ENCODE measurements at regions not wholly inside any gene's neighbourhood (a gene's known extent, or its start where the extent isn't known, plus 50 kb on each side); places are given as distances from the start of the nearest gene placed in this dataset.
A peak's percentile ranks its signal among the peaks of the same experiment; 100 is the strongest.

GRCh38 chr14:94995551-94995950 is 161.8 kb downstream of the DICER1 start:
- DNase-seq = no peak

DNA sequence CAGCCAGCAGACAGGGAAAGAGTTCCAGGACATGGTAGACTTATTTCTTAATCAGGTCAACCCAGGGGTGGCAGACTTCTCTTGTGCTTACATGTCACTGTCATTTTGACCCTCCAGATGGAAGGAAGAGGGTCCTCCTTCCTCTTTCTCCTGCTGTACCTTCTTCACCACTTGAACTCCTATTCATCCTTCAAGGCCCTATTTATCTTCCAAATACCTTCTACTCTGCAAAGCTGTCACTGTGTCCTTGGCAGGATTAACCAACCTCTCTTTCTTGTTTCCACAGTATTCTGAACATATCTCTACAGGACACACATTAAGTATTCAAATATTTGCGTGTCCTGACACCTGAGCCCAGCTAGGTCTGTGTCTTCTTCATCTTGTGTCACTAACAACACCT is 163.1 kb downstream of the DICER1 start:
- DNase-seq = no peak

DNA sequence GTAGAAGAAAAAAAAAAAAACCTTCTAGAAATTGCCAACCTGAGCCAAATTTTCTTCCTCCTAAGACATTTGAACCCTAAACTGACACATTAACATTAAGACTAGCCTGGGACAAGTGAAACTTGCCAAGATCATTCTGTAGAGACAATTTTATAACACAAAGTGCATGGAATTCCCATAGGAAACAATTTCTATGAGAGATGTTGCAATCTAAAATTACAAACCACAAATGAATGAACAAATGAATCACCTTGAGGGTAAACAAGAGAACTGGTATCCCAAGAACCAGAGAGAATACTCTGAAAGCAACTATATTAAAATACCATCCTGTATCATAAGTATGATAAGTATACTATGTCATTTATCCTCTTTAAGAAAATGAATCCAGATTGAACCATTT is 165.3 kb downstream of the DICER1 start:
- no peak for DNase-seq

DNA sequence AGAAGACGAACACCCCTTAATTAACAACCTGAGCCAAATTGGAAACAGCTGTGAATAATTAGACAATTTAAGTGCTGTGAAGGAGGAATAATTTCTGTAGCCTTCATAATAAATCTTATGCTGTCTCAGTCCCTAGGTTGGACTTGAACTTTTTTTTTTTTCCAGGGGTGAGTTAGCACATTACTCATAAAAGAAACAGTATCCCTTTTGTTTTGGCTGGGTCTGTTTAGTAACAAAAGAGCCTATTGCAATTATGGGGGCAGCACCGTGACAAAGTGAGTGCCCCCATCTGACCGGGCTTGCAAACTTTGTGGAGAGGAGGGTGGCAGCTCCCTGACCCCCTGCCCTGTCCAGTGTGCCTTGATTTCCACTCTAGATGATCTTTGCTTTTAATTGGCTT is 167.4 kb downstream of the DICER1 start:
- no peak for DNase-seq

DNA sequence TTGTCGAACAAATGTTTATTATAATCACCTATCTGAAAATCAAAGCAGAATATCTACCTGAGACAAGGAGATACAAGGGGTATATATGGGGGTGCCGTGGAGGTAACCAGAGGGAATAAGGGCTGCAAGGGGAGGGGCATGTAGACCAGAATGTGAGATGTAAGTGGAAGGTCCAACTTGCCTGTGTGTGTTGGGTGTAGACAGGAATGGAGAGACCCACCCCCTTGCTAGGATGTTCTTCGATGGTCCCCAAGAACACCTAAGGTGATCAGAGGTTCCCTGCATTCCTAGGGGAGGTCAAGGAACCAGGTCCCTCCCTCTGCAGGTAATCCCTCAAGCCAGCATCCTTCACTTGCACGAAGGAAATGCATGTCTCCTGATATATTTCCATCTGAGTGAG is 167.9 kb downstream of the DICER1 start:
- DNase-seq = no peak

DNA sequence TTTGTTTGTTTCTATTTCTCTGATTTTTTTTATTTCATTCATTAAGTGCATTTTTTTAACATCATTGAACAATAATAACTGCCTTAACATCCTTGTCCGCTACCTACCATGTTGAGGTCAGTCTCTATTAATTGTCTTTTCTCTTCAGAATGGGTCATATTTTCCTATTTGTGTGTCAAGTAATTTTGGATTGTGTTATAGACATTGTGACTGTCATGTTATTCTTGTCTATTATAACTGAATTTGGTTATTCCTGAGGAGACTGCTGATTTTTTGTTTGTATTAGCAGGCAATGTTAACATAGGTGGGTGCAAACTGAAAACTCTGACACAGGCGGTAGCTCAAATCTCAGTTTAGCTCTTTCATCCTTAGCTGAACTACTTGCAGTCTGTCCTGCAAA is 169.9 kb downstream of the DICER1 start:
- no peak for DNase-seq

- no peak for DNase-seq
Observed at GRCh38 chr14:94979891-94980290, 177.4 kb downstream of the DICER1 start.

DNA sequence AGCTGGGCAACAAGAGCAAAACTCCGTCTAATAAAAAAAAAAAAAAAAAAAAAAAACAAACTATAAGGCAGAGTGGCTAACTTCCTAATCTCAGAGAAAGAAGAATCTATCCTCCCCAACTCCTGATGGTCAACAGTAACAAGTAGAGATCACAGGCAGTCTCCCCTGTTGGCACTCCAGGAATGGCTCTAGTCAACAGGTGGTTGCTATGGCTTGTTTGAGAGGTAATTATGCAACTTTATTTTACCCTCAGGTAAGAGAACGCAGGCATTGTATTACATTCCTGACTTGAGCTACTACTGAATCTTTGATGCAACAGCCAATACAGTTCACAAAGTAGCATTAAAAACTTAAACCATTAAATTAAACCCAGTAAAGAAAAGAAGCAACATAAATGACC is 180.3 kb downstream of the DICER1 start:
- no peak for DNase-seq

DNA sequence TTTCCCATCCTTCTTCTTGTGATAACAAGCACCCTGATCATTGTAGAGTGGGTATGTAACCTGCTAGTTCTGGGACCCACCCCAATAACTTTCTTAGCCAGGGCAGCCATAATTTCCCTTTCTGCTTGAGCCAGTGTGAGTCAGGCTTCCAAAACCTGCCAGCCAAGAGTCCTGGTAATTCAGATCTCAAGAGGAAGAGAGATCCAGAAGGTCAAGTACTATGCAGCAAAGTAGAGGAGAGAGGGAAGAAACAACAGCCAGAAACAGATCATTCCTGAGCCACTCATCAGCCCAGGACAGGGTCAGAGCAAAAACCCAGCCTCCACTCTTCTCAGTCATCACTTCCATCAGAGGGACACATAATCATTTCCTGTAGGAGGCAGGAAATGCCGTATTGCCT is 182.0 kb downstream of the DICER1 start:
- no peak for DNase-seq

GRCh38 chr14:94974893-94975292 is 182.4 kb downstream of the DICER1 start:
- no peak for DNase-seq

GRCh38 chr14:94974422-94974821 is 182.9 kb downstream of the DICER1 start:
- DNase-seq = no peak

GRCh38 chr14:94971750-94972149 is 185.6 kb downstream of the DICER1 start:
- DNase-seq = peak in 29 of 56 donors; percentile 1 to 60 (median 20)

DNA sequence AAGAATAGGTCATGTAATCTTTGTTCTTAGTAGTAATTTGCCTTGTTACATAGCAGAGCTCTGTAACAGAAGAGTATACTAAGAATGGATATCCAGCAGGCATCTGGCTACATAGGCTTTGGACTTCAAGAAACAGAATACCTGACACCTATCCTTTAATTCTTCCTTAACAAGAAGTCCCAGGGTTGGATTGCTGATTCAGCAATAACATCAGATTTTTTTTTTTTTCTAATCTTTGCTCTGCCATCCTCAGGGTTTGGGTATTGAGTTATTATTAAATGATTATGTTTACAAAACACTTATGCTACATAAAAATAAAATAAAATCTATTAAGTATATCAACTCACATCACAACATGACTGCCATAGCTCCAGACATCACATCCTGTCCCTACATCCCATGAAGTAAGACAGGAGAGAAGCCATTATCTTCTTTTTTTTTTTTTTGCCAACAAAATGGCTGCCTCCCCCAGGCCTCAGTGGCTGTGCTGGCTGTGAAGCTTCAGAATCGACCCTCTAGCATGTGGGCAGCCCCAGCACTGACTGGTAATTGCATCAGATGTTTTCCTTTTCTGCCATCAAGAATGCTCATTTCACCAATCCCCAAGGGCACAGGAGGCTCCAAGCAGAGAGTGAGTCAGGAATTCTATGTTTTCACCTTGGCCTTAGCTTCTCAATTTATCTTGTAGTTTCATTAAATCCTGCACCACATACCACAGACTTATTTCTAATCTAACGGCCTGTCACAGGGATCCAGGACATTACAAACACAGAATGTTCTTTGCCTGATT is 186.2 kb downstream of the DICER1 start:
- DNase-seq = no peak

- DNase-seq = no peak
Observed at GRCh38 chr14:94969766-94970165, 187.6 kb downstream of the DICER1 start.

- DNase-seq = no peak
Observed at GRCh38 chr14:94966868-94967267, 190.5 kb downstream of the DICER1 start.

- DNase-seq = no peak
Observed at GRCh38 chr14:94966344-94966743, 191.0 kb downstream of the DICER1 start.

- no peak for DNase-seq
Observed at GRCh38 chr14:94965551-94966313, 191.6 kb downstream of the DICER1 start.

DNA sequence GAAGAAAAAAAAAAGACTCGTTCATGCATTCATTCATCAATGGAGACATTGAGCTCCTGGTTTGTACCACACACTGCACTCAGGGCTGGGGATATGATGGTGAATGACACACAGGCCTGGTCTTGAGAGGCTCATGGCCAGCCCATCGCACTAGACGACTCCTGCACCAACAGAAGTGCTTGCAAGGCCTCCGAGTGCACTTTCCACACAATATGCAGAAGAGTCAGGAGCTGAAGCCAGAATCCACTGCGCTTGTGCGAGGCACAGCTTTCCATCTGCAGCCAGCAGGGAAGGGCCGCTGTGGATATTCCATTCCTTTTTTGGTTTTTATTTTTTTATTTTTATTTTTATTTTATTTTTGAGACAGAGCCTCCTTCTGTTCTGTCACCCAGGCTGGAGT is 192.4 kb downstream of the DICER1 start:
- no peak for DNase-seq

- DNase-seq = no peak
Observed at GRCh38 chr14:94964181-94964580, 193.1 kb downstream of the DICER1 start.

DNA sequence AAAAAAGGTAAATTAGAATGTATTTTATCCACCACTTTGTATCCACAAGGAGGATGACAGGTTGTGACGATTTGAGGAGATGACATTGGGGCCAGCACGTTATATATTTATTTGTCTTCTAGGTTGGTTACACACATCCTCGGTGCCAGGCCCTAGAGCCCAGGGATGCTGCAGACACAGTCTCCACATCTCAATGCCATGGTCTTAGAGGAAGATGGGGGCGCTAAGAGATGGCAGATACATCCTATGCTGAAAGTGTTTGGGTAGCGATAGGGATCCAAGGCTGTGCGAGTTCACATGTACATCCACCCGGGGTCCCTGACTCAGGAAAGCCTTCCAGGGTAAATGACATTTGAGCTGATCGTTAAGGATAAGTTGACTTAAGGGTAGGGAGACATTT is 193.1 kb upstream of the GSC start:
- no peak for DNase-seq

DNA sequence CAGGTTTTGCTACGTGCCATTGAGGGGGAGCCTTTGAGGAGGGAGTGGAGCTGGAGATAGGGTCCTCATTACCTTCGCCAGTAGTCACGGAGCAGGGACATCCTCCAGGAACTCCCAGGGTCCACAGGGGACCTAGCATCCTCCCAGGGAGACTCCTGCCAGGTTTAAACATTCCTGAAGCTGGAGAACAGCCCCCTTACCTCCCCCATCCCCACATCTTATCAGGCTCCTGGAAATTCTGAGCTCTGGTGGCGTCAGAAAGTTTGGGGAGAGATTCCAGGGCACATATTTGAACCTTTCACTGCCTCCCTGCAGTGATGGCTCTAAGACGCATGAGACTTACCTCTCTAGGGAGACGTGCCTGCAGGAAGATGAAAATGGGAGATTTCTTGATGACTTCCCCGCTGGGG is 192.3 kb upstream of the GSC start:
- no peak for DNase-seq

DNA sequence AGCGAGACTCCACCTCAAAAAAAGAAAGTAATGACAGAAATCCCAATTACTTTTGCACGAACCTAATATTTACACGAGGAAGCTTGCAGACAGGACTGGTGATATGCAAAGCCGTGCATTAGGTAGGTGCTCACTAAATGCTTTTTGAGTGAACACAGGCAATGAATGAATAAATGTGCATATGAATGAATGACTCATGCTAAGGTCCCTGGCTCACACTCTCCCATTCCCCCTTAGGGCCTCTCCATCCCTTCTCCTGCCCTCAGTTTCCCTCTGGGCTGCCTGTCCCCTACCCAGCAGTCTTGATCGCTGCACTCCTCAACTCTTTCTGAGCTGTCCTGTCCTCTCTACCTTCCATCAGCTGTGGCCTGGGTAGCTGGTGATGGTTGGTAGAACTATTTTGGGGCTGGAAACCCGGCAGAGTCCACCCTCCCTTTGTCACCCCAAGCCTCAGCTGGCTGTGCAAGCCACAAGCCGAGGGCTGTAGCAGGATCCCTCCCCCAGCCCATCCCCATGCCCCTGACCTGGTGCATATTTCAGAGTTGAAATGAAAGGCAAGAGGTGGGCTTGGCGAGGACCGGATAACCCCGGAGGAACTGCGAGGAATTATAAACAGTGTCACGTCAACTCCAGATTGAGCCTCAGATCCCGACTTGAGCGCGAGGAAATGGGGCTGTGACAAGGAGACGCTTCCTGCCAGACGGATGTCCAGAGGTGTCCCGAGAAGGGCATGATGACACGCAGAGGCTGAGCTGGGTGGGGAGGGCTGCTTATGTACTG is 191.7 kb upstream of the GSC start:
- no peak for DNase-seq

All from nucleus accumbens (tissue), 56 donors.